NCI-H187 (cell line): ENCODE measurements at regions not wholly inside any gene's neighbourhood (a gene's known extent, or its start where the extent isn't known, plus 50 kb on each side); places are given as distances from the start of the nearest gene placed in this dataset.

ENCODE experiments used
- DNase-seq, 2 experiments: peaks; one replicate each; lab custom pipeline; 2025; lab: John Stamatoyannopoulos, UW

DNA sequence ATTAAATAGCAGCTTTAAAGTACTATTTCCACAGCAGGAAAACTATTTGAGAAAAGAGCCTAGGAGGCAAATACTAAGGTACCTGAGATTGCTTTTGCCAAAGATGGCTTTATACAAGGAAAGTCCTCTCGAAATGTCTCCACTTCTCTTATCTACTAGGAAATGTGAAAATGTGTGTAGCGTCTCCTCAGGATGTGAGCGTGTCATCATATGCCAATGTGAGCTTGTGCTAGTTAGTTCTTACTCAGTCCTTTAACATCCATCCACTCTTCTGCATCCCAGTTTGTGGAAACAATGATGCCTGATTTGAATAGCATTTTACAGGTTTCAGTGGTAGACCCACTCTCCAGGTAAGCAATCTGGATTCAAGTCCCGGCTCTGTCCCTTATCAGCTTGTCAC is 421.0 kb downstream of the DYNC2H1 start:
- DNase-seq = no peak

DNA sequence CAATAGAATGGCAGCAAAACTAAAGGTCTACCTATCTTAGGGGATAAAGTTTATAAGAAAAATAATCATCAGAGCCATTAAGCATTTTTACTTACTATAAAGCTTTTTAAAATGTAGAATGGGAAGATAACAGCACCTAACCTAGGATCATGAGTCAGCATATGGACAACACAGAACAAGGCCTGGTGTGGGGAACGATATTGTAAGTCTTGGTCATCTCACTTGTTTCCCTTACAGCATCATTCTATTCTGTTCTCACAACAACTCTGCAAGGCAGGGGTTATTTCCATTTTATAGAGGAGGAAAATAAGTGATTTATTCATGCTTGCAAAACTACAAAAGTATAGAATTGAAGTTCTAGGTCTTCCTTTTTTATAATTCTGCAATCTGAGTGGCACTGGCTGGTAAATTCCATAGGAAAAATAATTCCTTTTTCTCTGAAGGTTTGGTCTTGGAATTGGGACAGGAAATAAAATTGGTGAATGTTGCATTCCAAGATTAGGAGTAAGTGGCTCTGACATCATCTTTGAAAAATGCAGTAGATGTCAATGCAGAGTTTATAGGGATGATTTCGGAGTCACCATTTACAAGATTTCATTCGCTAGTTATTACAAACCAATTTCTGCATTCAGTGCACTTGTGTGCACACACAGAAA is 423.0 kb downstream of the DYNC2H1 start:
- DNase-seq = no peak

DNA sequence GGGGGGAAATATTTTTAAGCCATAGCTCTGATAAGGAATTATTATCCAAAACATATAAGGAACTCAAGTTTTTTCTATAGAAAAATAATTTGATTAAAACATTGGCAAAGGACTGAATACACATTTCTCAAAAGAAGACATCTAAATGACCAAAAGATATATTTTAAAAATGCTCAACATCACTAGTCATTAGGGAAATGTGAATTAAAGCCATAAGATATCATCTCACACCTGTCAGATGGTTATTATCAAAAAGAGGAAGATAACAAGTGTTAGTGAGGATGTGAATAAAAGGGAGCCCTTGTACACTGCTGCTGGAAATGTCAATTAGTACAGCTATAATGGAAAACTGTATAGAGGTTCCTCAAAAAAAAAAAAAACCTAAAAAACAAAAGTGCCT is 425.0 kb downstream of the DYNC2H1 start:
- DNase-seq = no peak

DNA sequence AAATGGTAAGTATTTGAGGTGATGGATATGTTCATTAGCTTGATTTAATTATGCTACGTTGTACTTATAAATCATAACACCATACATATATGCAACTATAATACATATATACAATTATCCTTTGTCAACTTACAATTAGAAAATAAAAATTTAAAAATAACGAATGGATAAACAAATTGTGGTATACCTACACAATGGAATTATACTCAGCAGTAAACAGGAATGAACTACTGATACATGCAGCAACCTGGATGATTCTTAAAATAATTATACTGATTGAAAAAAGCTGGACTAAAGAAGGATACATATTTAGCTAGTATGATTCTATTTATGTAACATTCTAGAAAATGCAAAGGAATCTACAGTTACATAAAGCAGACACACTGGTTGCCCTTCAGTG is 425.7 kb downstream of the DYNC2H1 start:
- DNase-seq = no peak

DNA sequence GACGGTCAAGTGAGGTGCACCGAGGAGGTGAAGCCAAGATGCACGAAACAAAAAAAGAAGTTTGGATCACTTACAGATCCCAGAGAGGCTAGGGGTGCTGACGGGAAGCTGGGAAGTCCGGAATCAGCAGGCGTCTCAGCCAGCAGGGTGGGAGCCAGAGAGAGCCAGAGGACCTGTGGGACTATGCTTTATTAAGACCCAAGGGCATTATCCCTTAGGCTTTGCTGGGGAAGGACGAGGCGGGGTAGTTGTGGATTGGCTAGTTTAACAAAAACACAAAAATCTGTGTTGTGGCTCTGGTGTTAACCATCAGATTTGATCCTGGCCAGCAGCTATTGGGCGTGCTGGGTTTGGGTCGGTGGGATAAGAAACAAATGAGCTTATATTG is 427.1 kb downstream of the DYNC2H1 start:
- DNase-seq = no peak

DNA sequence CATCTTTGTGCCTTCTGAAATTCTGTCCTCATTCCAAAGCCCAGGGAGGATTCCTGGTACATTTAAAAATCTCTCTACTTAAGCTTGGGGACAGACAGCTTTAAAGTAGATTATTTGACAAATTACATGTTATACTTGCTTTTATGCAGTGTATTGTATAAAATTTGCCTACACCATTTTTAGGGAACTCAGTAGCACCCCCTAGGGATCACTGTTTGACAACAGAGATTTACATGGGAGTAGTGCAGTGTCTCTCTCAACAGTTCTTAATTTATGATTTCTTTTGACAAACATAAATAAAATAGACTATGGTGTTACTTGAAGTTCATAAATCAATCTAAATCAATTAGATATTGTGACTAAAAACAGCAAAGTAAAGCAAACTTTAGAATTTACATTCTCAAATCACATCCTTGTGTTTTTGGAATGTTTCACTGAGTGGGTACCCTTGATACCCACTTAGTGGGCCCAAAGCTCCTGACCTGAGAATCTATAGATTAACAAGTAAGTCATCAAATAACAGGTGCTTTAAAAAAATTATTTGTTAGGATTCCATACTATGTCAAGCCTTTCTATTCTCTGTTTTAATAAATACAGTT is 428.8 kb downstream of the DYNC2H1 start:
- peak in 1 of 2 experiments; percentile 17 for DNase-seq

DNA sequence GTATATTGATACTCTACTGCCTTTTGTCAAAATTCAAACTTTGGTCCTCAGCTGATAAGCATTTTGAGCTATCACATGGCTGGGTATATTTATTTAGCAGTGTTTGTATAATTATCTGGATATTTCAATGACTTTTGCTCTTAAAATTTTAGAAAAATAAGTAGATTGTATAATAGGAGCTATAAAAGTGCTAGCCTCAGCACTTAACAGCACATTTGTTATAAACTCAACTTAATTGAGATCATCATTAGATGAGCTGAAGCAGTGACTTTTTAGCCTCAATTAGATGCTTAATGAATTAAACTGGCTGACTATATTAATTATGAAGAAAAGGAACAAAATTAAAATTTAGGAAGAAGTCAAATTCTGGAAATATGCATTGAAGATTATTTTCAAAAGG is 429.9 kb downstream of the DYNC2H1 start:
- DNase-seq = no peak

DNA sequence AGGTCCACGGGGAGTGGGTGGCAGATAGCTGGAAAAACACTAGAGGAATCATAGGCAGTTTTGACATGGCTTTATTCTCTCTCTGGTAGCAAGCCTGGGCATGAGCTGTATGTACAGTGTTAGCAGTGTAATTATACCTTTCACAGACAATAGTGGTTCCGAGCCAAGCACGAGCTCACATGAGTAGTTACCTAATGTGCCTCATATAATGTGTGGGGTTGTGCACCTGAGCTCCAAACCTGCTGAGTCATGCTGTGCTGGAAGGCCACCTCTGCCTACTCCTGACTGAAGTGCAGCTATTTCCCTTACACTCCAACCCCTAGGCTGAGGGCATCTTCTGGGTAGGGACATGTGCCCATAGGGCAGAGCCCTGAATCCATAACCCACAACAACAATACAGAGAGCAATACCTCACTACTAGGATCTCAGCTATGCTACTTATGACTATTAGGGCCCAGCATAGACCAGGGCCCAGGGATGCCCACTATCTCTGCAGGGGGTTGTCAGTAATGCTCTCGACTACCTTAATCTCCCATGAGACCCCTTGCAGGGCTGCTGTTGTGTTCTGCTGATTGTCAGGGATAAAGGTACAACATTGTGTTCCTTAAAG is 432.1 kb downstream of the DYNC2H1 start:
- no peak for DNase-seq

DNA sequence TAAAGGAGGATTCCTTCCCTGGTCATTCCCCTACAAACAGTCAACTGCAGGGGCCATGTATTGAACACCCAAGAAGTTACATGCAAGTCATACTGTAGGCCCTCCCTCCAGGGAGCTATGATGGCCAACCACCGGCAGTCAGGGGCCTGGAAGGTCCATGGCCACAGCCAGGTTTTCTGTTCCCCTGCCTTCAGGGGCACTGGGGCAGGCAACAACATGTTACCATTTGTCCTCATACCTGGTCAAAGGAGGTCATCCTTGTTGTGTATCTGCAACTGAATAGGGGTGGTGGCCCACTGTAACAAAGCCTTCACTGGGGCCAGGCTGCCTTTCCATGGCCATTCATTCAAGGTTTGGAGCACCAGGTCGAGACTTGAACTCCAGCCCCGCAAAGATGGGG is 433.6 kb downstream of the DYNC2H1 start:
- no peak for DNase-seq

DNA sequence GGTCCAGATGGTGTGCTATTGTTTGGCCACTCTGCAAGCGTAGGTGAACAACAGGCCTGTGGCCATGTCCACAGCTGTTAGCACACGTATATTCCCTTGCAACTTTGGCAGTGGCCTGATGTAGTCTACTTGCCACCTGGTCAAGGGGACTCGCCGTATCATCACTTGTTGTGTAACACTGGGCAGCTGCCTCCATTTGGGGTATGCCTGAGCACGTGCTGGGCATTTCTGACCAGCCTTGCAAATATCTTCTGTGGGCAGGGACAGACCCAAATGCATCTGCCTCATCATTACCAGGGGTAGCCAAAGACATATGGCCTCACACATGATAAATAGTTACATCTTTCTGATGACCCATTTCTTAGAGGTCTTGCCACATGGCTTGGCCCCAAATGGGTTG is 434.2 kb downstream of the DYNC2H1 start:
- no peak for DNase-seq

DNA sequence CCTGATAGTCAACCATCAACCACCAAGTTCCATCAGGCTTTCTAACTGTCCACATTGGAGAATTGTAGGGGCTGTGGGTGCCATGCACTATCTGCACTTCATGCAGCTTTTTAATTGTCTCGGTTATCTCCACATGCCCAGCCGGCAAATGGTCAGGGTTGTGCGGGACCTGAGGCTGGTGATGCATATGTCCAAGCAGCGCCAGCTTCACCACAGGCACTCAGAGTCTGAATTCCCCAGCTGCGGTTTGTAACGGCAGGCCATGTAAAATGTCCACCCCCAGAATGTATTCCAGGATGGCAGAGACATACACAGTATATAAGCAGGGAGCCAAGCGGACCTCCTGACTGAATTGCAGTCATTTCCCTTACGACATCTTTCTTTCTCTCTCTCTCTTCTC is 435.6 kb downstream of the DYNC2H1 start:
- no peak for DNase-seq

DNA sequence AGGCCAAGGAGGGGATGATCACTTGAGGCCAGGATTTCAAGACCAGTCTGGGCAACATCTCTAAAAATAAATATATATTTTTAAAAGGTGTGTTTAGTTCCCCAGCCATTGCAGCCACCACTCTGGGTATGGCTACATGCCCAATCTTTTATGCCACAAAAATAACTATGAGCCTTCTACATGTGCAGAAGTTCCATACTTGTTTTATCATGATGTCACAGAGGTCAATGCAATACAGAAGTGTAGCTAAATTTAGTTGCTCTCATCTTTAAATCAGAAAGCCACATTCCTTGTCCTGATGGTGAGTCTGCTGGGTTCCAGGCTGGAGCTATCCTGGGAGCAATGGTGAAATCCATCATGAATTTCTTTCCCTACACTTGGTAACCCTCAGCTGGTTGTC is 436.3 kb downstream of the DYNC2H1 start:
- no peak for DNase-seq

DNA sequence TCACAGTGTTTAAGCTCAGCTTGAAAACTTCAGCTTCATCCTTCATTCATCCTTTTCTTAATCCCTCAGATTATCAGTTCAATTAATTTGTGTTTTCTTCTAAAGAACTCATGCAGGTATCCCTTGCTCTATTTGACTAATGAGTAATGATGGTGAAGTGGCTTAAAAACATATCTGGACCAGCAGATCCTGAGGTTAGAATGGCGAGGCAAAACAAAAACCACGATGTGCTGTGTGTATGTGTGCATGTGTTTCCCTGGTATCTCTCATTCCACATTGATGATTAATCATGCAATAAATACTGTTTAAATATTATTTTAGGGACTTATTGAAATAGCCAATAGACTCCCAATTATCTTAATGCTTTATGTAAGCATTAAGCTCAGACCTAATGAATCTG is 437.0 kb downstream of the DYNC2H1 start:
- DNase-seq = no peak

DNA sequence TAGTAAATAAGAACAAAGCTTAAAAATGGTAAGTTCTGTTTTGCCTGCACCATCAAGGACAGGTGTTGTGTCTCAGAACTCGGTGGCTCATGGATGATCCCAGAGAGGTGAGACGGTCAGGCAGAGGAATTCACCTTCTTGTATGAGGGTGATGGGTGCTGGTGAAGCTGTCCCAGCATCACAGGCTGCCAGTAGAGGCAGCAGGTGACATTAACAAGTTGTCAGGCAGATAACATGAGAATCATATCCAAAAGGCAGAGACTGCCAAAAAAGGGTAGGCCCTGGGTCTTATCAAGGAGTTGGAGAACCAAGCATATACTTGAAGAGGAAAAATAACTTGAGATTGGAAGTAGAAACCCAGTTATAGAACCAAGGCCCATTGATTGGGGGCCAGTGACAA is 437.8 kb downstream of the DYNC2H1 start:
- no peak for DNase-seq

DNA sequence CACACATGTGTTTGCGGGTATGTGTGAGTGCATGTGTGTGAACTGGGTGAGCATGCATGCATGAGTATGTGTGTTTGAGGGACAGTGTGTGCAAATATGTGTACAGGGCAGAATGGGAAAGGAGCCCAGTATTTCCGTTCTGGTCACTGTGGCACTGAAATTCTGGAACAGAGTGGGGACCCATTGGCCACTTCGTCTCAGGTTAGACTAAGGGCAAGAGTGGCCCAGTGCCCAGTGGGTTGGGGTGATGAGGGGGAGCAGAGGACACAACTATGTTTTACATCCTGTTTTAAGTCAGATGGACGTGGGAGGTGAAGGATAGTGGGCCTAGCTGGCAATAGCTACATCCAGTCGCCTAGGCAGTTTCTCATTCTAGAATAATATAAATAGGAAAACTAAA is 438.5 kb downstream of the DYNC2H1 start:
- no peak for DNase-seq

DNA sequence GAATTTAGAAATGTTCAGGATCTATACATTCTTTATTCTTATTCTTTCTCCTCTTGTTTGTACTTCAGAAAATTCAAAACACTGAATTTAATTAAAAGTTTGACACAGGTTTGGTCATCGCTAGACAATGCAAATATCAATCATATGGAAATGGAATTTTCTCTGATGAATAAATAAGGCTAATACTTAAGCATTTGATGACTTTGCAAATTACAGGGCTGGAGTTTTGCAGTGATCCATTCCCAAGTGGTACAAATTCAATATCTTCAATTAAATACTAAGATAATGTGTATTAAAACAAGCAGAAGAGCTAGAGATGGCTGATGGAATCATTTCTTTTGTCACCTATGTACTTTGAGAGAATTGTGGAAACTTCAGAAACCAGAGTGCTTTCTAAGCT is 439.6 kb downstream of the DYNC2H1 start:
- no peak for DNase-seq

DNA sequence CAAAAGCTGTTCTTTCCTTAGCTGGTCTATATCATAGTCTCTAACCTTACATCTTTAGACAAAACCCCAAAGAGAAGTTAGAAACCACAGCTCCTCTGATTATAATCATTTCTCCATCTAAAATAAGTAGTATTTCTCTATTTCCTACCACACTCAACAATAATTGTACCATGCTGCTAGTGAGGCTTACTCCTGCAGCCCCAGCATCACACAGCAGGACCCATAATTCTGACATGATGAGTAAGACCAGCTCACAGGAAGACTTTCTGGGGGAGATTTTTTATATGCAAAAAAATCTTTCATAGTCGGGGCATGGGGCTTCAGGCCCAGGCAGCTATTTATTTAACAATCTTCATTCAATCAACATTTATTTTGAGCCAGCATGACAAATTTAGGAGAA is 441.6 kb downstream of the DYNC2H1 start:
- DNase-seq = no peak

DNA sequence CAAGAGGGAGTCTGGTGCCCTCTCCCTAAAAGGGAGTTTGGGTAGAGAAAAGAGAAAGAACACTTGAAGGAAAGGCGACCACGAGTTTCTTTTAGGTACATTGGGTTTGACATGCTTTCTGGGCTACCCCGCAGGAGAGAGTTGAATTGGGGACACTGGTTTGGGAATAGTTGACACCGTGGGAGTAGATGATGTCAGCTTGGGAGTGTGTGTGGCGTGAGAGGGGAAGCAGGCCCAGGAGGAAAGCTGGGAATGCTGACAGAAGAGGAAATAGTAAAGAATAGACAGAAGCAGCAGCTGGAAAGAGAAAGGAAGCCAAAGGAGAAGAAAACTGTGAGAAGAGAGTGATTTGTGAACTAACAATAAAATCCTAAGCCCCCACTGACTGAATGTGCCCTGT is 442.9 kb downstream of the DYNC2H1 start:
- DNase-seq = no peak

DNA sequence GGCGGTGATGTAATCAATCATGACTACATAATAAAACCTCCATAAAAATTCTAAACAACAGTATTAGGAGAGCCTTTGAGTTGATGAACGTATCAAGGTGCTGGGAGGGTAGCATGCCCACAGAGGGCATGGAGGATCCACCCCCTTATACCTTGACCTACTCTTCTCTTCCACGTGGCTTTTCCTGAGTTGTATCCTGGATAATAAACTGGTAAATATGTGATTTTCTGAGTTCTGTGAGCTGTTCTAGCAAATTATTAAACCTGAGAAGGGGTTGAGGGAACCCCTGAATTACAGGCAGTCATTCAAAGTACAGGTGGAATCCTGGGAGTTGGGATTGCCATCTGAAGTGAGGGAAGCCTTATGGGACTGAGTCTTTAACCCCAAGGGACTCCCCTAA is 446.9 kb downstream of the DYNC2H1 start:
- DNase-seq = no peak

DNA sequence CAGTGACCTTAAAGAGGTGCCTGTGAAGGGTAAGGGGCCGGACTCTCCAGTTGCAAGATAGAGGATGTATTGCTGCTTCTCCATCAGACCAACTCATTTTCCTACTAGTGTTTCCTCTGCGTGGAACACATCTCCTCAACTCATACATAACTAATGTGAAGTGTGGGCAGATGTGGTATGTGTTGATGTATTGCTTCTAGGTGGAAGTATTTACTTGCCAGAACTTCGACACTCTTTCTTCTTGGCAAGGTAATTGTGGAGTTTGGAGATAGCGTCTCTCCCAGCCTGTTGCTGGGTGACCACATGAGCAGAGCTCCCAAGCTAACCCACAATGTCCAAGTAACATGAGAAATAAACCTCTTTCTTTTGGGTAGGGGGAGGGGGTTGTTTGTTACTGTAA is 456.9 kb downstream of the DYNC2H1 start:
- DNase-seq = no peak

DNA sequence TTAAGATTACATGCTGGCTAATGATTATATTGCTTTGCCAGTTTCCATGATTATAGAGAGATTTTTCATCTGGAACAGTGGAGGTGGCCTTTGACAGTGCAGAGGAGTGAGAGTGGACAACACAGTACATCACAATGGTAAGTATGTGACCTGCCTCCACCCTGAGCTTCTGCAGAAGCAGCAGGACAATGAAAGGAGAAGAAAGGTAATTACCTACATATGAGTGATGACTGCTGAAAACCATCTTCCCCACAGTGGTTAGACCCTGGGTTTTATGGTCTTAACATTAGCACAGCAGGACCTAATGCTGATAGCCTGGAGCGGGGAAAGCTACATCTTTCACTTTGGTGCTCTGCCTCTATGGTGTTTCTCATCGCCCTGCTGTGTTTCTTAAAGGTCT is 454.7 kb upstream of the DDI1 start:
- DNase-seq = no peak

DNA sequence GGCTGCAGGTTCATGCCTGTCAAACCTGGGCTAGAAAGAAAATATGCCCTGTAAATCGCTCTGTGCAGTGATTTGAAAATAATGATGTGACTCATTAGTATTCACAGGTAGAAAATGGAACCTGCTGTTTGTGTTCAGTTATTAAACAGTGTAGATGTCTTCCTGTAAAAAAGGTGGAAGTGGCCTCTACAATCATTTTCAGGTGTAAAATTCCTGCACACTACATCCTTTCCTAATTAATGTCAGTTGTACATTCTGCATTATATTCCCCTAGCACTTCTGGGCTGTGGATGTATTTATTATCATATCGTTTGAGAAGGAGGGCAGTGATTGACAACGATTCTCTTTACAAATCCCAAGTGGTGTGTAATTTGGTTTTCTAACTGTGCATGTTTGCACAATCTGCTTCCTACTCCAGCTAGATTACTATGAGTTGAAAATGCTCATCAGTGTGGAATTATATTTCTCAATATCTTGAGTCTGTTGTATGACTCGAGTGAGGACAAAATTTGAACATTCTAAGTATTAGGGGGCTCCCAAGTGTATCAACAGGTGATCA is 454.0 kb upstream of the DDI1 start:
- no peak for DNase-seq

DNA sequence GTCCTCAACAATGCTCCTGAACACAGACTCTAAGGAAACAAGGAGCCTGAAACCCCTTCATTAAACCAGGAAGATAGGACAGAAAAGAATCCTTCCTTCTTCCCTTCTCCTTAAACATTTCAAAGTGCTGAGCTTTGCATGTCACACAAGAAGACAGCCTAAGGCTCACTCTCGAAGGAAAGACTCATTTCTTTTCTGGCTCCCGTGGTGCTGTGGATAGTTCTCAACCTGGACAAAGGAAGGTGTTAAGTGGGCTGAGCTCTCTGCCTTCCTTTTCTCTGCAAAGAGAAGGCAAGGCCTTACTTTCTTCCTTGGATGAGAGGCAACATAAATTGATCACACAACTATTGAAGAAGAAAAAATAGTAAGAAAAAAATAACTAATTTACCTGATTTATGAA is 452.4 kb upstream of the DDI1 start:
- no peak for DNase-seq

DNA sequence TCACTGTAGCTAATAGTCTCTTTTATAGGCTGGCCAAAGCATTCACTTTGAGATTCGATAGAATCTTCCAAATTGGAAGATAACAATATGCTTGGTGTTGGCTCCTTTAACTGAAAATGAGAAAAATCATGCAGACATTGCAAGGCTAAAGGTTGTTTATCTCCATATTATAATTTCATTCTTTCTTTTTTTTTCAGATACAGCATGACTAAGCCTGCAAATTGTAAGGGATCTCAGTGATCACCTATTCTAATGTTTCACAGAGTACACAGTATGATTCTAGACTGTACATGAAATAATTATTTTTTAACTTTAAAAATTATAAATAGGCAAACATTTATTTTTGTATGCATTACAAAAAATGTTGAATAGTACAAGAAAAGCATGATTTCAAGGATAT is 451.7 kb upstream of the DDI1 start:
- no peak for DNase-seq
